ENCODE measurements at regions not wholly inside any gene's neighbourhood (a gene's known extent, or its start where the extent isn't known, plus 50 kb on each side); places are given as distances from the start of the nearest gene placed in this dataset.

GRCh38 chr21:36539434-36540150, 59.7 kb upstream of the CLDN14 start:
- H3K27me3 ChIP-seq = no peaks in the 10 kb centered on the region
- DNase-seq = no peak

GRCh38 chr21:36540700-36541099, 60.8 kb upstream of the CLDN14 start:
- no peaks in the 10 kb centered on the region for H3K27me3 ChIP-seq

More at GRCh38 chr21:36539434-36540150, 59.7 kb upstream of the CLDN14 start:
- 85% methylated on average over 6 of the region's 6 CpGs for WGBS, 2 donors
- Histone ChIP-seq H3K9me3 (no peaks in the 10 kb centered on the region), H3K36me3 (no peaks in the 10 kb centered on the region), H3K4me1 (no peaks in the 10 kb centered on the region), H3K4me3 (replicated peaks in 1 of 3) (no peak overlapping the region), H3K27ac (no peak overlapping the region)
- no peak for TF ChIP-seq CTCF (IDR thresholded peaks at IDR 0.05)
- no peak for TF ChIP-seq POLR2A (IDR thresholded peaks at IDR 0.05)
- intact Hi-C loops (cut with DNase I) = no loop called here

GRCh38 chr21:36541721-36542139, 61.8 kb upstream of the CLDN14 start:
- no peak overlapping the region for H3K4me3 ChIP-seq (replicated peaks in 1 of 3)
- TF ChIP-seq CTCF (IDR thresholded peaks at IDR 0.05) = no peak
- TF ChIP-seq POLR2A (IDR thresholded peaks at IDR 0.05) = no peak
- H3K4me1 ChIP-seq = no peaks in the 10 kb centered on the region
- DNase-seq = no peak
- no peaks in the 10 kb centered on the region for H3K9me3 ChIP-seq
- no peaks in the 10 kb centered on the region for H3K36me3 ChIP-seq
- H3K27ac ChIP-seq = no peak overlapping the region
- 92 to 93% methylated on average over 6 of the region's 6 CpGs for WGBS, 2 donors
- no peaks in the 10 kb centered on the region for H3K27me3 ChIP-seq
- intact Hi-C loops (cut with DNase I) = no loop called here

More at GRCh38 chr21:36540700-36541099, 60.8 kb upstream of the CLDN14 start:
- Histone ChIP-seq H3K9me3 (no peaks in the 10 kb centered on the region), H3K27ac (no peak overlapping the region), H3K36me3 (no peaks in the 10 kb centered on the region), H3K4me1 (no peaks in the 10 kb centered on the region), H3K4me3 (replicated peaks in 1 of 3) (no peak overlapping the region)
- DNase-seq = no peak
- intact Hi-C loops (cut with DNase I) = no loop called here
- TF ChIP-seq POLR2A (IDR thresholded peaks at IDR 0.05) (no peak), CTCF (IDR thresholded peaks at IDR 0.05) (no peak)

- Histone ChIP-seq H3K9me3 (no peaks in the 10 kb centered on the region), H3K4me1 (no peaks in the 10 kb centered on the region), H3K27me3 (no peaks in the 10 kb centered on the region), H3K36me3 (no peaks in the 10 kb centered on the region), H3K4me3 (replicated peaks in 1 of 3) (no peak overlapping the region), H3K27ac (no peak overlapping the region)
- intact Hi-C loops (cut with DNase I) = no loop called here
- WGBS, 2 donors = 20 to 26% methylated on average over 19 to 21 of the region's 34 CpGs
- DNase-seq = no peak
- TF ChIP-seq POLR2A (IDR thresholded peaks at IDR 0.05) (no peak), CTCF (IDR thresholded peaks at IDR 0.05) (no peak)
Observed at GRCh38 chr21:36542312-36543101, 62.6 kb upstream of the CLDN14 start.

GRCh38 chr21:36543924-36544323, 64.0 kb upstream of the CLDN14 start:
- WGBS, 2 donors = 94 to 95% methylated on average over 4 of the region's 4 CpGs
- TF ChIP-seq CTCF (IDR thresholded peaks at IDR 0.05) (no peak), POLR2A (IDR thresholded peaks at IDR 0.05) (no peak)
- intact Hi-C loops (cut with DNase I) = no loop called here

More at GRCh38 chr21:36543924-36544323, 64.0 kb upstream of the CLDN14 start:
- no peak for DNase-seq
- H3K27me3 ChIP-seq = no peaks in the 10 kb centered on the region
- H3K9me3 ChIP-seq = no peaks in the 10 kb centered on the region
- no peak overlapping the region for H3K27ac ChIP-seq
- H3K4me3 ChIP-seq (replicated peaks in 1 of 3) = no peak overlapping the region
- no peaks in the 10 kb centered on the region for H3K4me1 ChIP-seq
- no peaks in the 10 kb centered on the region for H3K36me3 ChIP-seq

Measured in thyroid gland (tissue), 4 donors.